Body of pancreas (tissue), 4 donors: ENCODE measurements at regions not wholly inside any gene's neighbourhood (a gene's known extent, or its start where the extent isn't known, plus 50 kb on each side); places are given as distances from the start of the nearest gene placed in this dataset.

Experiments
- POLR2A ChIP-seq, 3 donors: fragments of 450-650 bp; IDR thresholded peaks; one replicate each; pipeline ENCODE4 v1.6.1; 2016; ENCODE audit warnings: antibody characterized with exemption in 3 of 3, mild to moderate bottlenecking in 2 of 3
- TF ChIP-seq, protein P1 (sequence below), 7 experiments: fragments of 450-650 bp in 4 of 7; fragments of 200-600 bp in 3 of 7; sonication (generic) in 3 of 7; IDR thresholded peaks; one replicate each; pipeline ENCODE4 v1.5.1; 2016 to 2019; ENCODE audit warnings: antibody characterized with exemption in 7 of 7

DNA sequence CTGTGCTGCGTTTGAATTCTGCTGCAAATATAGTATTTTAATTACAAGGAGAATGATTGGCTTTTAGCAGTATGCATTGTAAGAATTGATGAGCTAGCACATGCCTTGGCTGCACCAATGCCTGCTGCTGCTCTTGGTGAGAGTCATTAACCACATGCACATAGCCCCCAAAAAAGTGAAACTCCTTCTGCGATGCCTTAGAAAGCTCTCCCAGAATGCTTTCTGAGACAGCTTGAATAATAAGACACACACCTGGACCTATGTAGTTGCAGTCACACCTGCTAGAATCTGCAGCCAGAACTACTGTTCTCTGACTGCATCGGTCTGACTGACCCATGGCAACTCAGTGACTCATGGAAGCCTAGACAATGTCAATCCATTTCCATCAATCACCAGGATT lies 170.1 kb upstream of the DDX18 start:
- TF ChIP-seq, protein P1, sequence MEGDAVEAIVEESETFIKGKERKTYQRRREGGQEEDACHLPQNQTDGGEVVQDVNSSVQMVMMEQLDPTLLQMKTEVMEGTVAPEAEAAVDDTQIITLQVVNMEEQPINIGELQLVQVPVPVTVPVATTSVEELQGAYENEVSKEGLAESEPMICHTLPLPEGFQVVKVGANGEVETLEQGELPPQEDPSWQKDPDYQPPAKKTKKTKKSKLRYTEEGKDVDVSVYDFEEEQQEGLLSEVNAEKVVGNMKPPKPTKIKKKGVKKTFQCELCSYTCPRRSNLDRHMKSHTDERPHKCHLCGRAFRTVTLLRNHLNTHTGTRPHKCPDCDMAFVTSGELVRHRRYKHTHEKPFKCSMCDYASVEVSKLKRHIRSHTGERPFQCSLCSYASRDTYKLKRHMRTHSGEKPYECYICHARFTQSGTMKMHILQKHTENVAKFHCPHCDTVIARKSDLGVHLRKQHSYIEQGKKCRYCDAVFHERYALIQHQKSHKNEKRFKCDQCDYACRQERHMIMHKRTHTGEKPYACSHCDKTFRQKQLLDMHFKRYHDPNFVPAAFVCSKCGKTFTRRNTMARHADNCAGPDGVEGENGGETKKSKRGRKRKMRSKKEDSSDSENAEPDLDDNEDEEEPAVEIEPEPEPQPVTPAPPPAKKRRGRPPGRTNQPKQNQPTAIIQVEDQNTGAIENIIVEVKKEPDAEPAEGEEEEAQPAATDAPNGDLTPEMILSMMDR (IDR thresholded peaks at IDR 0.05): no peak
- no peak for TF ChIP-seq POLR2A (IDR thresholded peaks at IDR 0.05)
